T-helper 2 cell treated with Interferon-gamma antibody and Interleukin-4, amounts not matched to agents 100 ng/mL and 5 ng/mL, for 36 hours (primary cell): ENCODE measurements at regions not wholly inside any gene's neighbourhood (a gene's known extent, or its start where the extent isn't known, plus 50 kb on each side); places are given as distances from the start of the nearest gene placed in this dataset.

Experiments used
- intact Hi-C: fragments of 100-400 bp; cut with micrococcal nuclease; formaldehyde crosslinking; loops from one replicate; pipeline ENCODE4 v1.15.1; 2023

- intact Hi-C loops: no loop called here
Measured at GRCh38 chr2:122216901-122217300, 461.4 kb downstream of the TSN start.

GRCh38 chr2:122218596-122218995, 463.1 kb downstream of the TSN start:
- intact Hi-C loops: no loop called here

GRCh38 chr2:122219504-122219903, 464.1 kb downstream of the TSN start:
- intact Hi-C loops: no loop called here

- intact Hi-C loops: no loop called here
Measured at GRCh38 chr2:122221665-122222064, 466.2 kb downstream of the TSN start.

GRCh38 chr2:122231296-122231695, 475.8 kb downstream of the TSN start:
- intact Hi-C loops: no loop called here

GRCh38 chr2:122233372-122233771, 477.9 kb downstream of the TSN start:
- intact Hi-C loops: no loop called here

GRCh38 chr2:122236152-122236874, 480.9 kb downstream of the TSN start:
- intact Hi-C loops: no loop called here

GRCh38 chr2:122236925-122237324, 481.5 kb downstream of the TSN start:
- intact Hi-C loops: no loop called here

- intact Hi-C loops: no loop called here
Measured at GRCh38 chr2:122237450-122237849, 482.0 kb downstream of the TSN start.

- intact Hi-C loops: no loop called here
Measured at GRCh38 chr2:122238006-122238559, 482.6 kb downstream of the TSN start.

GRCh38 chr2:122239440-122239839, 484.0 kb downstream of the TSN start:
- intact Hi-C loops: no loop called here

GRCh38 chr2:122244598-122245229, 489.3 kb downstream of the TSN start:
- intact Hi-C loops: no loop called here

GRCh38 chr2:122249673-122250072, 494.2 kb downstream of the TSN start:
- intact Hi-C loops: no loop called here

GRCh38 chr2:122251158-122251557, 495.7 kb downstream of the TSN start:
- intact Hi-C loops: no loop called here

- intact Hi-C loops: no loop called here
Measured at GRCh38 chr2:122251566-122251965, 496.1 kb downstream of the TSN start.

- intact Hi-C loops: no loop called here
Measured at GRCh38 chr2:122255924-122256323, 500.5 kb downstream of the TSN start.

- intact Hi-C loops: no loop called here
Measured at GRCh38 chr2:122261911-122262310, 506.5 kb downstream of the TSN start.

GRCh38 chr2:122263746-122264145, 508.3 kb downstream of the TSN start:
- intact Hi-C loops: no loop called here

- intact Hi-C loops: no loop called here
Measured at GRCh38 chr2:122266636-122267035, 511.2 kb downstream of the TSN start.

- intact Hi-C loops: no loop called here
Measured at GRCh38 chr2:122267947-122268346, 512.5 kb downstream of the TSN start.

- intact Hi-C loops: no loop called here
Measured at GRCh38 chr2:122273785-122274419, 518.5 kb downstream of the TSN start.

GRCh38 chr2:122277956-122278355, 522.5 kb downstream of the TSN start:
- intact Hi-C loops: no loop called here
